ENCODE measurements at regions not wholly inside any gene's neighbourhood (a gene's known extent, or its start where the extent isn't known, plus 50 kb on each side); places are given as distances from the start of the nearest gene placed in this dataset.

- TF ChIP-seq CTCF (optimal IDR thresholded peaks at IDR 0.05 in 1 of 3, IDR thresholded peaks at IDR 0.05 in 1 of 3, conservative IDR thresholded peaks at IDR 0.05 in 1 of 3; ENCODE audit: extremely low read depth in 1 of 3, insufficient read depth in 2 of 3, low read length in 3 of 3) (no peak), EZH2 (IDR thresholded peaks at IDR 0.05; ENCODE audit: low read length) (no peak)
Observed at GRCh38 chrX:39891781-39892180, 206.0 kb downstream of the BCOR start.

All from keratinocyte (primary cell).